ENCODE measurements at regions not wholly inside any gene's neighbourhood (a gene's known extent, or its start where the extent isn't known, plus 50 kb on each side); places are given as distances from the start of the nearest gene placed in this dataset.

- intact Hi-C loops (cut with micrococcal nuclease; ENCODE audit: unreplicated experiment) (no loop called here), in situ Hi-C loops (cut with HindIII; ENCODE audit: low pct_unique_long_range_greater_than_20kb, low sequenced_read_pairs) (no loop called here)
- no peak for ATAC-seq
- no peak for DNase-seq (ENCODE audit: low read depth, low spot score)
- H3K4me1 ChIP-seq (ENCODE audit: control insufficient read depth, insufficient read depth, low read length): no peaks in the 10 kb centered on the region
- no TSS peak for BruUV-seq (replicated peaks)
- CTCF ChIA-PET: no interaction called here
- no peaks in the 10 kb centered on the region for H3K9me3 ChIP-seq (ENCODE audit: control insufficient read depth, insufficient read depth, low read depth, low read length)
- POLR2A ChIA-PET: no interaction called here
- no peak overlapping the region for H3K4me3 ChIP-seq (ENCODE audit: low read depth in 2 of 2, low read length in 2 of 2)
- H3K36me3 ChIP-seq (ENCODE audit: control insufficient read depth, insufficient read depth, low read length): no peaks in the 10 kb centered on the region
- H3K27me3 ChIP-seq (ENCODE audit: control insufficient read depth, insufficient read depth, low read length): no peaks in the 10 kb centered on the region
- no peak for TF ChIP-seq TCF7L2 (IDR thresholded peaks at IDR 0.05; ENCODE audit: low read depth, low read length)
- TF ChIP-seq POLR2AphosphoS5 (IDR thresholded peaks at IDR 0.05; ENCODE audit: low read depth, low read length): no peak
- no peak for TF ChIP-seq REST (IDR thresholded peaks at IDR 0.05; ENCODE audit: insufficient read depth in 1 of 2, low read depth in 2 of 2, low read length in 1 of 2)
- no peak for TF ChIP-seq CTCF (IDR thresholded peaks at IDR 0.05)
- no peak for TF ChIP-seq SIN3A (IDR thresholded peaks at IDR 0.05; ENCODE audit: borderline replicate concordance, insufficient read depth, low read depth, low read length)
- H3K27ac ChIP-seq (ENCODE audit: low read length): no peak overlapping the region
Observed at GRCh38 chr6:13868236-13868635, 53.9 kb upstream of the MCUR1 start.

GRCh38 chr6:13866301-13866700 is 51.9 kb upstream of the MCUR1 start:
- Histone ChIP-seq H3K27ac (ENCODE audit: low read length) (no peak overlapping the region), H3K4me3 (ENCODE audit: low read depth in 2 of 2, low read length in 2 of 2) (no peak overlapping the region), H3K4me1 (ENCODE audit: control insufficient read depth, insufficient read depth, low read length) (no peaks in the 10 kb centered on the region), H3K36me3 (ENCODE audit: control insufficient read depth, insufficient read depth, low read length) (no peaks in the 10 kb centered on the region), H3K27me3 (ENCODE audit: control insufficient read depth, insufficient read depth, low read length) (no peaks in the 10 kb centered on the region), H3K9me3 (ENCODE audit: control insufficient read depth, insufficient read depth, low read depth, low read length) (no peaks in the 10 kb centered on the region)
- CTCF ChIA-PET: no interaction called here
- POLR2A ChIA-PET: no interaction called here
- intact Hi-C loops (cut with micrococcal nuclease; ENCODE audit: unreplicated experiment) (no loop called here), in situ Hi-C loops (cut with HindIII; ENCODE audit: low pct_unique_long_range_greater_than_20kb, low sequenced_read_pairs) (no loop called here)
- DNase-seq (ENCODE audit: low read depth, low spot score) (no peak), ATAC-seq (no peak)
- no TSS peak for BruUV-seq (replicated peaks)
- TF ChIP-seq CTCF (IDR thresholded peaks at IDR 0.05) (no peak), SIN3A (IDR thresholded peaks at IDR 0.05; ENCODE audit: borderline replicate concordance, insufficient read depth, low read depth, low read length) (no peak), TCF7L2 (IDR thresholded peaks at IDR 0.05; ENCODE audit: low read depth, low read length) (no peak), REST (IDR thresholded peaks at IDR 0.05; ENCODE audit: insufficient read depth in 1 of 2, low read depth in 2 of 2, low read length in 1 of 2) (no peak), POLR2AphosphoS5 (IDR thresholded peaks at IDR 0.05; ENCODE audit: low read depth, low read length) (no peak)
